Erythroblast (primary cell): ENCODE measurements at regions not wholly inside any gene's neighbourhood (a gene's known extent, or its start where the extent isn't known, plus 50 kb on each side); places are given as distances from the start of the nearest gene placed in this dataset.

Experiments used
- GATA1 ChIP-seq: IDR thresholded peaks from 2 replicates; pipeline ENCODE4 v1.6.1; 2011; ENCODE audit warnings: low read depth, mild to moderate bottlenecking, control low read depth, low read length, moderate library complexity
- POLR2A ChIP-seq: IDR thresholded peaks from 2 replicates; pipeline ENCODE4 v1.6.1; 2011; ENCODE audit warnings: mild to moderate bottlenecking, low read length

DNA sequence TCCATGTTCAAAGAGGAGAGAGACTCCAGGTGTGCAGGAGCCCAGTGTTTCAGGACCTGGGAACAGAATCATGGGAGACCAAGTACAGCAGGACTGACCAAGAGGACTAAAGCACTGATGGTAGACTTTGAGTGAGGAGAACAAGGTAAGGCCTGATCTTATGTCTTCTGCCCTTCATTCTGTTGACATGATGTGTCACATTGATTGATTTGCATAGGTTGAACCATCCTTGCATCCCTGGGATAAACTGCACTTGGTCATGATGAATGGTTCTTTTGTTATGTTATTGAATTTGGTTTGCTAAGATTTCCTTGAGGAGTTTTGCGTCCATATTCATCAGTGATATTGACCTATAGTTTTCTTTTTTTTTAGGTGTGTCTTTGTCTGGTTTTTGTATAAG lies 497.0 kb downstream of the TMEM121 start:
- TF ChIP-seq POLR2A (no peak), GATA1 (no peak)
